ENCODE measurements at regions not wholly inside any gene's neighbourhood (a gene's known extent, or its start where the extent isn't known, plus 50 kb on each side); places are given as distances from the start of the nearest gene placed in this dataset.

DNA sequence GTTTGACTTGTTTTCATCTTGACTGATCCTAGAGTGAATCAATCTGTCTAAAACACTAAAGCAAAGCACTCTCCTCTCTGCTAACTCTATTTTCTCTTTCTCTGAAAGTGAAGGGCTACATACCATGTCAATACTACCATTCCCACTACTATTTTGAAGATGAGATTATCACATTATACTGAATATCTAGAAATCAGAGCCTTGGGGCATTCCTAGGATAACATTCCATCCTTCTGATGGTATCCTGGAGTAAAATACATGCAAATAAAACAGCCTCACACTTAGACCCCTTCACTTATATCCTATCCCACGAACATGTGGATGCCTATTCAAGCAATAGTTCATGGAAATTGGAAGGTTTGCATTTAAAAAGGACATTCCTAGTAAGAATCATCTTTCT, 309.3 kb upstream of the ACTBL2 start:
- H3K4me1 Mint-ChIP-seq, result no peaks in the 10 kb centered on the region
- no peak overlapping the region for H3K4me3 Mint-ChIP-seq
- no peaks in the 10 kb centered on the region for H3K36me3 ChIP-seq (ENCODE audit: control insufficient read depth in 2 of 2, extremely low read depth in 1 of 2, insufficient read depth in 1 of 2, low read length in 1 of 2)
- CTCF ChIA-PET, result no interaction called here
- H3K27me3 ChIP-seq (replicated peaks in 1 of 2; ENCODE audit: control insufficient read depth in 2 of 2, extremely low read depth in 1 of 2, insufficient read depth in 2 of 2, low read length in 1 of 2), result no peaks in the 10 kb centered on the region
- POLR2A ChIA-PET, result no interaction called here
- no peaks in the 10 kb centered on the region for H3K36me3 Mint-ChIP-seq
- H3K4me1 ChIP-seq (ENCODE audit: control insufficient read depth in 1 of 2, extremely low read depth in 1 of 2, insufficient read depth in 2 of 2, low read length in 2 of 2), result no peaks in the 10 kb centered on the region
- WGBS (ENCODE audit: insufficient coverage), result no CpG with 5 or more reads among the region's 1 CpG
- peaks cover 9 to 19% of the 10 kb centered on the region in 2 donors for H3K27me3 Mint-ChIP-seq
- H3K27ac Mint-ChIP-seq, result no peak overlapping the region
- no peak overlapping the region for H3K4me3 ChIP-seq (ENCODE audit: control insufficient read depth in 1 of 2, extremely low read depth in 1 of 2, low read length in 1 of 2)
- ATAC-seq (replicated peaks in 1 of 4) (no peak), DNase-seq (no peak)
- no peaks in the 10 kb centered on the region for H3K9me3 Mint-ChIP-seq
- no peaks in the 10 kb centered on the region for H3K9me3 ChIP-seq
- H3K27ac ChIP-seq (ENCODE audit: low read length), result no peak overlapping the region

DNA sequence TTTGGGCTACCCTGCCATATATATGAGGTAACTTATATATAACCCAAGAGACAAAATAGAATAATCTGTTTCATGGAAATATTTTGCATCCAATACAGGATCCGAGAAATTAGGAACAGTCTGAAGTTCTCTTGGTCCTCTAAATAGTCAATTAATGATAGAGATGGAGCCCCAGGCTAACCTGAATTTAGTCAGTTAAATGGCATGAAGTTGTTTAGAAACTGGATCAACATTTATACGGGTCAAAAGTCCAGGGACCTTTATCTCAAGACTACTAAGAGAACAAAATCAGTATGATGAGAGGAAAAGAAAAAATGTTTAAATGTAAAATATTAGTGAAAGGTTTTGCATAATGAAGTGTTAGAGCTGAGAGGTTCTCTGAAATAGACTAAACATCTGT, 303.3 kb upstream of the ACTBL2 start:
- peaks cover 6 to 12% of the 10 kb centered on the region in 2 donors for H3K27me3 Mint-ChIP-seq
- no peak for DNase-seq
- Histone ChIP-seq H3K36me3 (ENCODE audit: control insufficient read depth in 2 of 2, extremely low read depth in 1 of 2, insufficient read depth in 1 of 2, low read length in 1 of 2) (no peaks in the 10 kb centered on the region), H3K9me3 (no peaks in the 10 kb centered on the region), H3K4me3 (ENCODE audit: control insufficient read depth in 1 of 2, extremely low read depth in 1 of 2, low read length in 1 of 2) (no peak overlapping the region), H3K4me1 (ENCODE audit: control insufficient read depth in 1 of 2, extremely low read depth in 1 of 2, insufficient read depth in 2 of 2, low read length in 2 of 2) (no peaks in the 10 kb centered on the region), H3K27me3 (replicated peaks in 1 of 2; ENCODE audit: control insufficient read depth in 2 of 2, extremely low read depth in 1 of 2, insufficient read depth in 2 of 2, low read length in 1 of 2) (no peaks in the 10 kb centered on the region), H3K27ac (ENCODE audit: low read length) (no peak overlapping the region)
- CTCF ChIA-PET, result no interaction called here
- H3K36me3 Mint-ChIP-seq, result no peaks in the 10 kb centered on the region
- H3K4me3 Mint-ChIP-seq, result no peak overlapping the region
- no peak overlapping the region for H3K27ac Mint-ChIP-seq
- no CpG with 5 or more reads among the region's 2 CpGs for WGBS (ENCODE audit: insufficient coverage)
- POLR2A ChIA-PET, result no interaction called here
- ATAC-seq (replicated peaks in 1 of 4), result no peak
- H3K4me1 Mint-ChIP-seq, result no peaks in the 10 kb centered on the region
- no peaks in the 10 kb centered on the region for H3K9me3 Mint-ChIP-seq

DNA sequence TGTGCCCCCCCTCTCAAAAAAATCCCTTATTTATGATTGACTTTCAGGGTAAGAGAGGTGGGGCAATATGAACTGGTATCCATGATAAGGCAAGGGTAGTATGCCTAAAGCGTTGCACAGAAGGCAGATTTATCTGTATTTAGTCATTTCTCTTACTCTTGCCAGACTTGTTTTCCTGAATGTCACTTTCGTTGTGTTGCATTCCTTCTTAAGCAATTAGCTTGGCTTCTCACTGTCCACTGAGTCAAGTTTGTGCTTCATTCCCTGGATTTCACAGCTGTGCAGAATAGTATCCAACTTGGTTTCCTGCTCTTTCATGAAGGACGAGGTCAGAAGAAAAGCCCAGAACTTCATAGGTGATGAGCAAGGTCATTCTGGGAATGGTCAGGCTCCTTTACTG, 301.5 kb upstream of the ACTBL2 start:
- Histone ChIP-seq H3K36me3 (ENCODE audit: control insufficient read depth in 2 of 2, extremely low read depth in 1 of 2, insufficient read depth in 1 of 2, low read length in 1 of 2) (no peaks in the 10 kb centered on the region), H3K4me3 (ENCODE audit: control insufficient read depth in 1 of 2, extremely low read depth in 1 of 2, low read length in 1 of 2) (no peak overlapping the region), H3K27ac (ENCODE audit: low read length) (no peak overlapping the region), H3K27me3 (replicated peaks in 1 of 2; ENCODE audit: control insufficient read depth in 2 of 2, extremely low read depth in 1 of 2, insufficient read depth in 2 of 2, low read length in 1 of 2) (peaks cover 0 to 5% of the 10 kb centered on the region in 2 experiments), H3K4me1 (ENCODE audit: control insufficient read depth in 1 of 2, extremely low read depth in 1 of 2, insufficient read depth in 2 of 2, low read length in 2 of 2) (no peaks in the 10 kb centered on the region), H3K9me3 (no peaks in the 10 kb centered on the region)
- Mint-ChIP-seq H3K36me3 (no peaks in the 10 kb centered on the region), H3K27me3 (peaks cover 0 to 8% of the 10 kb centered on the region in 2 donors), H3K4me1 (no peaks in the 10 kb centered on the region), H3K9me3 (no peaks in the 10 kb centered on the region), H3K4me3 (no peak overlapping the region), H3K27ac (no peak overlapping the region)
- 46% methylated on average over 3 of the region's 3 CpGs for WGBS (ENCODE audit: insufficient coverage)
- DNase-seq (no peak), ATAC-seq (replicated peaks in 1 of 4) (no peak)
- ChIA-PET POLR2A (no interaction called here), CTCF (no interaction called here)

DNA sequence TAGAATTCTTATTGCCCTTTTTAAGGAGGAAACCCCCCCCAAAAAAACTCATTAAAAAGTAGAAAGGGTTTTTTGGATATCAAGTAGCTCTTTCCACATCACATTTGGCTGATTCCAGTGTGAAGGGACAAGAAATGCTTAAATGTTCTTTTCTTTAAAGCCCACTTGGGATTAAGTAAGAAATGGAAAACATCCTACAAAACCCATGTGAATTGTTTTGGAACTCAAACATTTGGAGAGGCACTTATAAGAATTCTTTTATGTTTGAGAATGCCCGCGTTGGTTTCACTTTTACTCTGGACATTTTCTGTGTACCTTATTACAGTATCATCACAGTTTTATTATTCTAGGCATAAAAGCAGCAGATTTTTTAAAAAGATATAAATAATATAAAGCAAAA, 301.1 kb upstream of the ACTBL2 start:
- Histone ChIP-seq H3K4me3 (ENCODE audit: control insufficient read depth in 1 of 2, extremely low read depth in 1 of 2, low read length in 1 of 2) (no peak overlapping the region), H3K9me3 (no peaks in the 10 kb centered on the region), H3K4me1 (ENCODE audit: control insufficient read depth in 1 of 2, extremely low read depth in 1 of 2, insufficient read depth in 2 of 2, low read length in 2 of 2) (no peaks in the 10 kb centered on the region), H3K27me3 (replicated peaks in 1 of 2; ENCODE audit: control insufficient read depth in 2 of 2, extremely low read depth in 1 of 2, insufficient read depth in 2 of 2, low read length in 1 of 2) (peaks cover 0 to 5% of the 10 kb centered on the region in 2 experiments), H3K36me3 (ENCODE audit: control insufficient read depth in 2 of 2, extremely low read depth in 1 of 2, insufficient read depth in 1 of 2, low read length in 1 of 2) (no peaks in the 10 kb centered on the region), H3K27ac (ENCODE audit: low read length) (no peak overlapping the region)
- no peak for ATAC-seq (replicated peaks in 1 of 4)
- CTCF ChIA-PET, result no interaction called here
- no CpG with 5 or more reads among the region's 2 CpGs for WGBS (ENCODE audit: insufficient coverage)
- no peak for DNase-seq
- H3K9me3 Mint-ChIP-seq, result no peaks in the 10 kb centered on the region
- POLR2A ChIA-PET, result no interaction called here
- H3K27me3 Mint-ChIP-seq, result peaks cover 0 to 8% of the 10 kb centered on the region in 2 donors
- H3K4me3 Mint-ChIP-seq, result no peak overlapping the region
- no peaks in the 10 kb centered on the region for H3K4me1 Mint-ChIP-seq
- no peak overlapping the region for H3K27ac Mint-ChIP-seq
- H3K36me3 Mint-ChIP-seq, result no peaks in the 10 kb centered on the region

DNA sequence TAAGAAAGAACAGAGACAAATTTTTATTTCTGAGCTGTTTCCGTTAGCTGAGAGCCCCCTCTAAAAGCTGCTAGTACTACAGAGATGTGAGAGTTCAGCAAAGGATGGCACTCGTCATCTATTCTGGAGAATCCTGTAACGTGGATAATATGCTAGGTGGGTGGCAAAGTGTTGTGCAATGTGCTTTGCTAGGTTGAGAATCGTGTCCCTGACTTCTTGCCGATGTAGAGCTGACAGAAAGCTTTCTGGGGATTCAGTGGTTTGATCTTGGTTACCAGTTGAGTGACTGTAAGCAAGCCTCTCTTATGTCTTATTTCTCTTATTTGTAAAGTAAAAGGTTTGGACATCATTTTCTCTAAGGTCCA, 298.3 kb upstream of the ACTBL2 start:
- Mint-ChIP-seq H3K27ac (no peak overlapping the region), H3K4me1 (no peaks in the 10 kb centered on the region), H3K36me3 (no peaks in the 10 kb centered on the region), H3K9me3 (no peaks in the 10 kb centered on the region), H3K4me3 (no peak overlapping the region), H3K27me3 (peaks cover 0 to 8% of the 10 kb centered on the region in 2 donors)
- Histone ChIP-seq H3K9me3 (no peaks in the 10 kb centered on the region), H3K27me3 (replicated peaks in 1 of 2; ENCODE audit: control insufficient read depth in 2 of 2, extremely low read depth in 1 of 2, insufficient read depth in 2 of 2, low read length in 1 of 2) (peaks cover 0 to 5% of the 10 kb centered on the region in 2 experiments), H3K4me3 (ENCODE audit: control insufficient read depth in 1 of 2, extremely low read depth in 1 of 2, low read length in 1 of 2) (no peak overlapping the region), H3K36me3 (ENCODE audit: control insufficient read depth in 2 of 2, extremely low read depth in 1 of 2, insufficient read depth in 1 of 2, low read length in 1 of 2) (no peaks in the 10 kb centered on the region), H3K27ac (ENCODE audit: low read length) (no peak overlapping the region), H3K4me1 (ENCODE audit: control insufficient read depth in 1 of 2, extremely low read depth in 1 of 2, insufficient read depth in 2 of 2, low read length in 2 of 2) (no peaks in the 10 kb centered on the region)
- 86% methylated on average over 4 of the region's 5 CpGs for WGBS (ENCODE audit: insufficient coverage)
- DNase-seq (no peak), ATAC-seq (replicated peaks in 1 of 4) (no peak)
- ChIA-PET POLR2A (interaction anchor here in 1 of 2 donors (0.6 kb wide), 1 partner anchor 79 kb away, joined by 6 read pairs; no protein-coding TSS in a partner anchor), CTCF (interaction anchor here in 1 of 2 donors (2.8 kb wide), 1 partner anchor 680 kb away, joined by 24 read pairs; the partner anchor contains the start of gene PLK2)

DNA sequence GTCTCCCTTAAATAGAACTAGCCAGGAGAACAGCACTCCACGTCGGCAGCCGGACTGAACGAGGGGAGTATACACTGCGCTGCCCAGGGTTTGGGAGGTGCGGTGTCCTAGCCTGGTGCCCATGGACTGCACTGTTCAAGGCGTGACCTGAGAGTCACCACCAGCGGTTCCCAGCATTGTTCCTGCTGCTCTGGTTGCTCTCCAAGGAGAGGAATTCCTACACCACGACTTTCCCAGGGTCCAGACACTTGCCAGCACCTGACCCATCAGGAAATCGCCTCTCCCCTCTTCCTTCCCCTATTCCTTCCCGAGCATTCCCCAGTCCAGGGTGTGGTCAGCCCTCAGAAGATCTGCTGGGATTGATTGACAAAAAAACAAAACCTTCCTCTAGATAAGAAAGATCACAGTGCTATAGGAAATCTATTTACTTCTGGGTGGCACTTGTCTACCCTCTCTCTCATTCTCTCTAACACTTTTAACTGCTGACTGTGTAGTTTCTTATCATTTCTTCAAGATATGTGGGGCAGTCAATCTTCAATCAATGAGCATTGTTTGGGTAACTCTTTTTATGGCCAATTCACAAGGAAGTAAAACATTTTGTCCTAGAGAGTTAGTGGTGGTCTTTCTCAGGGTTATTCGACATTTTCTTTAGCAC, 297.8 kb upstream of the ACTBL2 start:
- no peaks in the 10 kb centered on the region for H3K9me3 Mint-ChIP-seq
- CTCF ChIA-PET, result interaction anchor here (0.8 to 2.8 kb wide), 3 partner anchors 680 to 686 kb away, joined by 3 to 24 read pairs (median 5); partner anchors contain the start of gene PLK2 (in 1 of the 2)
- no peak for ATAC-seq (replicated peaks in 1 of 4)
- H3K4me1 Mint-ChIP-seq, result no peaks in the 10 kb centered on the region
- no peak overlapping the region for H3K27ac ChIP-seq (ENCODE audit: low read length)
- no peak overlapping the region for H3K4me3 ChIP-seq (ENCODE audit: control insufficient read depth in 1 of 2, extremely low read depth in 1 of 2, low read length in 1 of 2)
- H3K27ac Mint-ChIP-seq, result no peak overlapping the region
- H3K4me3 Mint-ChIP-seq, result no peak overlapping the region
- no peak for DNase-seq
- peaks cover 0 to 8% of the 10 kb centered on the region in 2 donors for H3K27me3 Mint-ChIP-seq
- no peaks in the 10 kb centered on the region for H3K36me3 Mint-ChIP-seq
- H3K36me3 ChIP-seq (ENCODE audit: control insufficient read depth in 2 of 2, extremely low read depth in 1 of 2, insufficient read depth in 1 of 2, low read length in 1 of 2), result no peaks in the 10 kb centered on the region
- POLR2A ChIA-PET, result interaction anchor here in 1 of 2 donors (0.6 kb wide), 1 partner anchor 79 kb away, joined by 6 read pairs; no protein-coding TSS in a partner anchor
- no peaks in the 10 kb centered on the region for H3K9me3 ChIP-seq
- H3K27me3 ChIP-seq (replicated peaks in 1 of 2; ENCODE audit: control insufficient read depth in 2 of 2, extremely low read depth in 1 of 2, insufficient read depth in 2 of 2, low read length in 1 of 2), result peaks cover 0 to 5% of the 10 kb centered on the region in 2 experiments
- H3K4me1 ChIP-seq (ENCODE audit: control insufficient read depth in 1 of 2, extremely low read depth in 1 of 2, insufficient read depth in 2 of 2, low read length in 2 of 2), result no peaks in the 10 kb centered on the region
- 71% methylated on average over 7 of the region's 12 CpGs for WGBS (ENCODE audit: insufficient coverage)
